ENCODE measurements at regions not wholly inside any gene's neighbourhood (a gene's known extent, or its start where the extent isn't known, plus 50 kb on each side); places are given as distances from the start of the nearest gene placed in this dataset.

- TF ChIP-seq CTCF (IDR thresholded peaks at IDR 0.05; ENCODE audit: unreplicated experiment) = no peak
- Mint-ChIP-seq H3K27ac (ENCODE audit: unreplicated experiment) (no peak overlapping the region), H3K9me3 (ENCODE audit: unreplicated experiment) (peaks cover 5% of the 10 kb centered on the region), H3K36me3 (ENCODE audit: low read depth, unreplicated experiment) (no peaks in the 10 kb centered on the region), H3K27me3 (ENCODE audit: unreplicated experiment) (no peaks in the 10 kb centered on the region), H3K4me1 (ENCODE audit: unreplicated experiment) (no peaks in the 10 kb centered on the region), H3K4me3 (ENCODE audit: unreplicated experiment) (no peak overlapping the region)
- no peak for DNase-seq (ENCODE audit: low spot score)
Measured at GRCh38 chr18:53819671-53820070, 404.8 kb downstream of the MBD2 start.

- H3K27ac Mint-ChIP-seq (ENCODE audit: unreplicated experiment) = no peak overlapping the region
- no peak overlapping the region for H3K4me3 Mint-ChIP-seq (ENCODE audit: unreplicated experiment)
- no peak for DNase-seq (ENCODE audit: low spot score)
- no peaks in the 10 kb centered on the region for H3K27me3 Mint-ChIP-seq (ENCODE audit: unreplicated experiment)
- TF ChIP-seq CTCF (IDR thresholded peaks at IDR 0.05; ENCODE audit: unreplicated experiment) = no peak
- H3K9me3 Mint-ChIP-seq (ENCODE audit: unreplicated experiment) = peaks cover 5% of the 10 kb centered on the region
- H3K36me3 Mint-ChIP-seq (ENCODE audit: low read depth, unreplicated experiment) = no peaks in the 10 kb centered on the region
- no peaks in the 10 kb centered on the region for H3K4me1 Mint-ChIP-seq (ENCODE audit: unreplicated experiment)
Measured at GRCh38 chr18:53819174-53819573, 405.3 kb downstream of the MBD2 start.

GRCh38 chr18:53817976-53818950 lies 406.2 kb downstream of the MBD2 start:
- no peak overlapping the region for H3K27ac Mint-ChIP-seq (ENCODE audit: unreplicated experiment)
- no peak for TF ChIP-seq CTCF (IDR thresholded peaks at IDR 0.05; ENCODE audit: unreplicated experiment)

GRCh38 chr18:53800171-53800570 lies 424.3 kb downstream of the MBD2 start:
- TF ChIP-seq CTCF (IDR thresholded peaks at IDR 0.05; ENCODE audit: unreplicated experiment) = no peak
- no peaks in the 10 kb centered on the region for H3K27me3 Mint-ChIP-seq (ENCODE audit: unreplicated experiment)
- DNase-seq (ENCODE audit: low spot score) = no peak
- no peak overlapping the region for H3K4me3 Mint-ChIP-seq (ENCODE audit: unreplicated experiment)
- H3K9me3 Mint-ChIP-seq (ENCODE audit: unreplicated experiment) = no peaks in the 10 kb centered on the region
- H3K27ac Mint-ChIP-seq (ENCODE audit: unreplicated experiment) = no peak overlapping the region
- no peaks in the 10 kb centered on the region for H3K36me3 Mint-ChIP-seq (ENCODE audit: low read depth, unreplicated experiment)
- peaks cover 8% of the 10 kb centered on the region for H3K4me1 Mint-ChIP-seq (ENCODE audit: unreplicated experiment)

More at GRCh38 chr18:53817976-53818950, 406.2 kb downstream of the MBD2 start:
- DNase-seq (ENCODE audit: low spot score) = no peak
- H3K4me1 Mint-ChIP-seq (ENCODE audit: unreplicated experiment) = no peaks in the 10 kb centered on the region
- peaks cover 3% of the 10 kb centered on the region for H3K9me3 Mint-ChIP-seq (ENCODE audit: unreplicated experiment)
- H3K36me3 Mint-ChIP-seq (ENCODE audit: low read depth, unreplicated experiment) = no peaks in the 10 kb centered on the region
- H3K27me3 Mint-ChIP-seq (ENCODE audit: unreplicated experiment) = no peaks in the 10 kb centered on the region
- H3K4me3 Mint-ChIP-seq (ENCODE audit: unreplicated experiment) = no peak overlapping the region

- no peaks in the 10 kb centered on the region for H3K27me3 Mint-ChIP-seq (ENCODE audit: unreplicated experiment)
- peaks cover 8% of the 10 kb centered on the region for H3K4me1 Mint-ChIP-seq (ENCODE audit: unreplicated experiment)
- no peak overlapping the region for H3K27ac Mint-ChIP-seq (ENCODE audit: unreplicated experiment)
Measured at GRCh38 chr18:53799134-53799533, 425.3 kb downstream of the MBD2 start.

More at GRCh38 chr18:53799134-53799533, 425.3 kb downstream of the MBD2 start:
- H3K4me3 Mint-ChIP-seq (ENCODE audit: unreplicated experiment) = no peak overlapping the region
- TF ChIP-seq CTCF (IDR thresholded peaks at IDR 0.05; ENCODE audit: unreplicated experiment) = no peak
- no peaks in the 10 kb centered on the region for H3K36me3 Mint-ChIP-seq (ENCODE audit: low read depth, unreplicated experiment)
- H3K9me3 Mint-ChIP-seq (ENCODE audit: unreplicated experiment) = no peaks in the 10 kb centered on the region
- DNase-seq (ENCODE audit: low spot score) = no peak

All from endothelial cell (in vitro differentiated cells).